HEK293 (cell line): ENCODE measurements at regions not wholly inside any gene's neighbourhood (a gene's known extent, or its start where the extent isn't known, plus 50 kb on each side); places are given as distances from the start of the nearest gene placed in this dataset.

Source experiments
- CTCF ChIP-seq: fragments of 450-650 bp; formaldehyde crosslinking; IDR thresholded peaks from 2 replicates; pipeline ENCODE4 v1.5.1; 2016; ENCODE audit warnings: missing biosample characterization, missing genetic modification characterization
- ZNF404 ChIP-seq: fragments of 450-650 bp; formaldehyde crosslinking; IDR thresholded peaks from 2 replicates; pipeline ENCODE4 v1.5.1; 2017; ENCODE audit warnings: missing biosample characterization, missing genetic modification characterization

- no peak for TF ChIP-seq CTCF (tag by site-specific recombination)
- no peak for TF ChIP-seq ZNF404 (tag by site-specific recombination)
These were observed 448.1 kb upstream of the RASGEF1B start for GRCh38 chr4:81919810-81920209.
